Lung (tissue), 11 donors: ENCODE measurements at regions not wholly inside any gene's neighbourhood (a gene's known extent, or its start where the extent isn't known, plus 50 kb on each side); places are given as distances from the start of the nearest gene placed in this dataset.

Experiments
- ATAC-seq: fragments of 200-7000 bp; cut with Tn5 transposase; one replicate; pipeline ENCODE4 v1.9.1; 2020; ENCODE audit warnings: moderate number of reproducible peaks; ENCODE audit not compliant: insufficient read depth, low FRiP score
- DNase-seq, 3 donors: peaks; one replicate each; pipeline ENCODE4 v3.0.0-alpha.2; 2013 to 2017
- H3K27ac ChIP-seq, 2 donors: one replicate each; pipeline ENCODE4 v1.5.1; 2013; ENCODE audit warnings: mild to moderate bottlenecking in 2 of 2, moderate library complexity in 2 of 2, control low read depth in 1 of 2, inconsistent platforms in 1 of 2, low read depth in 1 of 2, low read length in 1 of 2
- H3K27me3 ChIP-seq, 3 donors: one replicate each; pipeline ENCODE4 v1.5.1; 2013; ENCODE audit warnings: low read length in 2 of 3; ENCODE audit not compliant: control insufficient read depth in 3 of 3, insufficient read depth in 3 of 3
- H3K36me3 ChIP-seq, 4 donors: one replicate each; pipeline ENCODE4 v1.5.1; 2013; ENCODE audit warnings: low read length in 4 of 4, mild to moderate bottlenecking in 1 of 4, moderate library complexity in 1 of 4; ENCODE audit not compliant: control insufficient read depth in 4 of 4, insufficient read depth in 4 of 4
- H3K4me1 ChIP-seq, 5 donors: one replicate each; pipeline ENCODE4 v1.5.1; 2013; ENCODE audit warnings: low read length in 5 of 5, mild to moderate bottlenecking in 2 of 5, moderate library complexity in 1 of 5; ENCODE audit not compliant: control insufficient read depth in 5 of 5, insufficient read depth in 5 of 5
- H3K4me3 ChIP-seq: one replicate; pipeline ENCODE4 v1.5.1; 2013; ENCODE audit warnings: mild to moderate bottlenecking, control low read depth, moderate library complexity
- H3K9ac ChIP-seq, 2 donors: one replicate each; pipeline ENCODE4 v1.5.1; 2013; ENCODE audit warnings: low read length in 2 of 2, control low read depth in 1 of 2; ENCODE audit not compliant: insufficient read depth in 1 of 2
- H3K9me3 ChIP-seq, 4 donors: one replicate each; pipeline ENCODE4 v1.5.1; 2013; ENCODE audit warnings: low read length in 3 of 4, mild to moderate bottlenecking in 1 of 4, moderate library complexity in 1 of 4; ENCODE audit not compliant: control insufficient read depth in 4 of 4, insufficient read depth in 3 of 4
- CTCF ChIP-seq: IDR thresholded peaks from 2 replicates; pipeline ENCODE4 v1.5.1; 2012; ENCODE audit warnings: mild to moderate bottlenecking; ENCODE audit errors: control extremely low read depth, extremely low read depth
- WGBS, 2 donors: extraction: QIAGEN DNeasy Blood & Tissue Kit; methylation state at CpG; one replicate each; pipeline ENCODE4 v1.1.7; 2013; 5-methylcytosine and 5-hydroxymethylcytosine counted together
- donor health status: control.
- donor health status: control.
- donor health status: Bipolar disorder and iron deficiency.
- donor health status: healthy.
- donor health status: DM: yes; HTN: yes; CAD: no.

GRCh38 chr16:55242667-55243066, 81.3 kb upstream of the IRX6 start:
- no peak for TF ChIP-seq CTCF
- H3K36me3 ChIP-seq = no peaks in the 10 kb centered on the region
- H3K4me1 ChIP-seq = no peaks in the 10 kb centered on the region
- DNase-seq = no peak
- H3K4me3 ChIP-seq = no peak overlapping the region
- H3K9ac ChIP-seq = no peak overlapping the region
- 72 to 77% methylated on average over 3 of the region's 3 CpGs for WGBS, 2 donors
- H3K27ac ChIP-seq = no peak overlapping the region
- H3K27me3 ChIP-seq = no peaks in the 10 kb centered on the region
- no peak for ATAC-seq
- H3K9me3 ChIP-seq = no peaks in the 10 kb centered on the region

DNA sequence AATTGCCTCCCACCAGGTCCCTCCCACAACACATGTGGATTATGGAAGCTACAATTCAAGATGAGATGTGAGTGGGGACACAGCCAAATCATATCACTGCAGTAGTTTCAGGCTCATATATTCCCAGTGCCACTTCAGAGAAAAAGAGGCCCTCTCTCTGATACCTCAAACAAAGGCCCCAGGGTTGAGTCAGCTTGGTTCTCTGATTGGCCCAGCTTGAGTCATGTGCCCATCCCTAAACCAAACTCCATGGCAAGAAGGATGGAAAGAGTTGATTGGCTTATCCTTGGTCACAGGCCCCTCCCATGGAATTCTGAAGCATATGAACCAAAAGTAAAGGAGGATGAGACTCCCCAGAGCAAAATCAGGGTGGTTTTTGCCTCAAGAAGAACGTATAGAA, 75.9 kb upstream of the IRX6 start:
- H3K27me3 ChIP-seq = no peaks in the 10 kb centered on the region
- H3K4me1 ChIP-seq = no peaks in the 10 kb centered on the region
- no peaks in the 10 kb centered on the region for H3K9me3 ChIP-seq
- ATAC-seq = no peak
- DNase-seq = no peak
- H3K4me3 ChIP-seq = no peak overlapping the region
- no peak overlapping the region for H3K9ac ChIP-seq
- no peak overlapping the region for H3K27ac ChIP-seq
- no peak for TF ChIP-seq CTCF
- no peaks in the 10 kb centered on the region for H3K36me3 ChIP-seq
- 65 to 79% methylated on average over 1 of the region's 1 CpG for WGBS, 2 donors

DNA sequence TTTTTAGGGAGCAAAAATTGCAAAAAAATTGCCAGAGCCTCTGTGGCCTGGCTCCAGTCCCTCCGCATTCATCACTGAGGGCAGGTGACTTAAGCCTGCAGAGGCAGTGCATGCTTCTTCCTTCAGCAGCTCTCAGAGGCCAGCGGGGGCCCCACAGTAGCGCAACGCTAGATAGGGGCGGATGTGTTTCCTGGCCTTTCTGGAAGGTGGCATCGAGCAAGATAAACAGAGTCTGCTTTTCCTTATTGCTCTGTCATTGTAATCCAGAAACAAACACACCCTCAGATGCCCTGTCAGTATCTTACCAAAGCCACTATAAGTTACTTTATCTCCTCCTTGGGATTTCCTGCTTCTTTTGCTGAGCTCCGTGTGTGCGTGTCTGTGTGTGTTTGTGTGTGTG, 75.5 kb upstream of the IRX6 start:
- no peaks in the 10 kb centered on the region for H3K4me1 ChIP-seq
- H3K27me3 ChIP-seq = no peaks in the 10 kb centered on the region
- H3K36me3 ChIP-seq = no peaks in the 10 kb centered on the region
- ATAC-seq = no peak
- TF ChIP-seq CTCF = no peak
- H3K9ac ChIP-seq = no peak overlapping the region
- WGBS, 2 donors = 36 to 39% methylated on average over 8 of the region's 8 CpGs
- no peak overlapping the region for H3K27ac ChIP-seq
- no peaks in the 10 kb centered on the region for H3K9me3 ChIP-seq
- DNase-seq = no peak
- H3K4me3 ChIP-seq = no peak overlapping the region

GRCh38 chr16:55249361-55249760, 74.6 kb upstream of the IRX6 start:
- no peak for ATAC-seq

More at GRCh38 chr16:55249361-55249760, 74.6 kb upstream of the IRX6 start:
- Histone ChIP-seq H3K27me3 (no peaks in the 10 kb centered on the region), H3K9ac (no peak overlapping the region), H3K36me3 (no peaks in the 10 kb centered on the region), H3K4me3 (no peak overlapping the region), H3K27ac (no peak overlapping the region), H3K4me1 (no peaks in the 10 kb centered on the region), H3K9me3 (no peaks in the 10 kb centered on the region)
- no peak for TF ChIP-seq CTCF
- no peak for DNase-seq
- WGBS, 2 donors = 82 to 86% methylated on average over 2 of the region's 2 CpGs
